DMS153 treated with DMSO at 0.1 percent for 48 hours (cell line): ENCODE measurements at regions not wholly inside any gene's neighbourhood (a gene's known extent, or its start where the extent isn't known, plus 50 kb on each side); places are given as distances from the start of the nearest gene placed in this dataset.

Source experiments
- DNase-seq: peaks from one replicate; lab custom pipeline; 2025; ENCODE audit not compliant: unreplicated experiment; lab: John Stamatoyannopoulos, UW

- DNase-seq = no peak
Measured at GRCh38 chr3:146313031-146313745, 62.3 kb upstream of the PLSCR4 start.

GRCh38 chr3:146308682-146309081 is 57.8 kb upstream of the PLSCR4 start:
- no peak for DNase-seq

- DNase-seq = no peak
Measured at GRCh38 chr3:146308222-146308621, 57.3 kb upstream of the PLSCR4 start.

GRCh38 chr3:146307456-146307725 is 56.5 kb upstream of the PLSCR4 start:
- no peak for DNase-seq

- no peak for DNase-seq
Measured at GRCh38 chr3:146306656-146307455, 56.0 kb upstream of the PLSCR4 start.

GRCh38 chr3:146305808-146306423 is 55.0 kb upstream of the PLSCR4 start:
- no peak for DNase-seq

GRCh38 chr3:146300768-146301167 is 49.9 kb upstream of the PLSCR4 start:
- DNase-seq = no peak
